HG02763 (cell line): ENCODE measurements at regions not wholly inside any gene's neighbourhood (a gene's known extent, or its start where the extent isn't known, plus 50 kb on each side); places are given as distances from the start of the nearest gene placed in this dataset.

ENCODE experiments used
- ATAC-seq: cut with Tn5 transposase; IDR thresholded peaks from one replicate; pipeline ENCODE4 v1.9.1; 2021; ENCODE audit warnings: mild to moderate bottlenecking, moderate library complexity; ENCODE audit not compliant: unreplicated experiment

DNA sequence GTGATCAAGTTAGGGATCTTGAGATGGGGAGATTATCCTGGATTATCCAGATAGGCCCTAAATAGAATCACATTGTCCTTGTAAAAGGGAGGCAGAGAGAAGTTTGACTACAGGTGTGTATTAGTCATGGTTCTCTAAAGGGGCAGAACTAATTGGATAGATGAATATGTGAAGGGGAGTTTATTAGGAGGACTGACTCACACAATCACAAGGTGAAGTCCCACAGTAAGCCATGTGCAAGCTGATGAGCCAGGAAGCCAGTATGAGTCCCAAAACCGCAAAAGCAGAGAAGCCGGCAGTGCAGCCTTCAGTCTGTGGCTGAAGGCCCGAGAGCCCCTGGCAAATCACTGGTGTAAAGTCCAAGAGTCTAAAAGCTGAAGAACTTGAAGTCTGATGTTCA, 275.8 kb downstream of the KCNS3 start:
- no peak for ATAC-seq

DNA sequence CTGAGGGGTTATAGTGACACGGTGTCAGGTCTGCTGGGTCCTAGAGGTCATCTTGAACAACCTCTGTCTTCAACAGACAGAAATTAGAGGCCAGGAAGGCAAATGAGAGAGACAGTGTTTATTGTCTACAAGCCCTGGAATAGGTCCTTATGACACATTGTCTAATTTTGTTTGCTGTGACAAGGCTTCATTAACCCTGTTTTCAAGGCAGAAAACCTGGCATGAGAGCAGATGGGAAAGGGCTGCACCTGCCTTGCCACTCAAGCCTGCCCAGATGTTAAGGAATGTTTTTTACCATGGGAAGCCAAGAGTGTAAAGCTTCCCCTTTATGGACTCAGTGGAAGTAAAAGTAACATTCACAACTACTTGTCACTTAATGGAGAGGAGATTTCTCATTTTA, 275.3 kb downstream of the KCNS3 start:
- no peak for ATAC-seq

DNA sequence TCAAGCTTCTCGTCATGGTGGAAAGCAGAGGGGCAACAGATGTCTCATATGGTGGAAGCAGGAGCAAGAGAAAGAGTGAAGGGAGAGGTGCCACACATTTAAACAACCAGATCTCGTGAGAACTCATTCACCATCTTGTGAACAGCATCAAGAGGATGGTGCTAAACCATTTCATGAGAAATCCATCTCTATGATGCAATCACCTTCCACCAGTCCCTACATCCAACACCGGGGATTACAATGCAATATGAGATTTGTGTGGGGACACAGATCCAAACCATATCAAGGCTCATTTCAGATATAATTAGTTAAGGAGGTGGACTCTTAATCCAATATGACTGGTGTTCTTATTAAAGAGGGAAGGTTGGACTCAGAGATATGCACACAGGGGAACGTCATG, 272.8 kb downstream of the KCNS3 start:
- ATAC-seq: no peak

DNA sequence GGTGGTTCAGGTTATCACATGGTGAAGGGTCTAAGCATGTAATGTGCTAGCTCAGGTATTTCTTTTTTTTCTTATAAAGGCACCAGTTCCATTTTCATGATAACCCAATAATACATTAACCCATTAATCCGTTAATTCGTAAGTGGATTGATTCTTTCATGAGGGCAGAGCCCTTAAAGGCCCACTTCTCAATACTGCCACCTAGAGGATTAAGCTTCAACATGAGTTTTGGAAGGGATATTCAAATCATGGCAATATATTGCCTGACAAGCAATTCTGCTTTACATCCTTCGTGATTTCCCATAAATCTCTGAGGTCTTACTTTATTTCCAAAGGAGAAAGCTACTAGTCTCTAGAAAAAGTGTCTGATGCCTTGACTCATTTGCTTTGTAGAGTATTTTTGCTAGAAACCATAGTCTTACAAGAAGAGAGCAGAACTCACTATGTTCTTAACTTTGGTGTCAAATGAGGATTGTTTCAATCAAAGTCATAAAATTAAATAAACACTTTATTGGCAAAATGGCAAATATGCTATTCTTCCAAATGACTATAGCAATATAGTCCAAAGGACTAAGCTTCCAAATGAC, 271.3 kb downstream of the KCNS3 start:
- ATAC-seq: no peak

DNA sequence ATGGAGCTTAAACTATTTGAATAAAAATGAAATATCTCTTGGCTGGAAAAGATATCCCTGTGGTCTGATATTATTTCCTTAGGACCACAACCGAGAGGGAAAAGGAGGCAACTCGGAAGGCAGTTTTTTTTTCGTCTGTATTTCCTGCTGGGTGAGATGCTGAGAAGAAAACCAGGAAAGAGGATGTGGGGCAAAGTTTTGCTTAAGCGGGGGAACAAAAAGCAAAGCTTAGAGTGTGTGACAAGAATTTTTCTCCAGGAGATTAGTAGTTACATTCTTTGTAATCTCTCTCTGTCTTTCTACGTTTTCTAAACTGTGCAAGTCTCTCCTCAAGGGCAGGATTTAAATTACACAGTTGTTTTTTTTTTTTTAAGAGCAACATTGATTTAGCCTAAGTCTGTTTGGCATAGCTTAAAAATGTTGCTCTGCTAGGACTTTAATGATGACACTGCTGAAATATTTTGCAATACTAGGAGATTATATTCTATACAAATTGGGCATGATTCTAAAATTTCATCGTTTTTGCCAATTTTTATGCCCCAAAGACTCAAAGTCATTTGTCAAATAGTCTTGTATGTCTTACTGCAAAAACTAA, 258.5 kb downstream of the KCNS3 start:
- ATAC-seq: no peak

DNA sequence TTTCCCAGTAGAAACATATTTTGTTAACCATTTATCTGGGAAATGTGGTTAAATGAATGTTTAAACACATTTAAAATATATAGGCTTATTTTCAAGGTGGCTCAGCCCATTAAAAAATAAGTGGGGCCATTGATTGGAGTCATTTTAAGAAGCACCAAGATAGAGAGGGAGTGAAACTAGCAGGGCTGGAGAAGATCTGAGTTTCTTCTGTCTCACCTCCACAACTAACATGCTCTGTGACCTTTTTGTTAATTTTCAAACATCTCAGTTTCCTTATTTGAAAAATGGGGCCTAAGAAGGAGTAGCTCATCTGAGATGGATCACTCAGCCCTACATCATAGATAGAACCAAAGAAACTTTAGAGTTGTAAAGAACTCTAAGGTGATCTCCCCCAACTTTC, 254.8 kb downstream of the KCNS3 start:
- no peak for ATAC-seq

GRCh38 chr2:18132697-18133096, 254.2 kb downstream of the KCNS3 start:
- no peak for ATAC-seq

GRCh38 chr2:18131761-18132160, 253.3 kb downstream of the KCNS3 start:
- no peak for ATAC-seq

DNA sequence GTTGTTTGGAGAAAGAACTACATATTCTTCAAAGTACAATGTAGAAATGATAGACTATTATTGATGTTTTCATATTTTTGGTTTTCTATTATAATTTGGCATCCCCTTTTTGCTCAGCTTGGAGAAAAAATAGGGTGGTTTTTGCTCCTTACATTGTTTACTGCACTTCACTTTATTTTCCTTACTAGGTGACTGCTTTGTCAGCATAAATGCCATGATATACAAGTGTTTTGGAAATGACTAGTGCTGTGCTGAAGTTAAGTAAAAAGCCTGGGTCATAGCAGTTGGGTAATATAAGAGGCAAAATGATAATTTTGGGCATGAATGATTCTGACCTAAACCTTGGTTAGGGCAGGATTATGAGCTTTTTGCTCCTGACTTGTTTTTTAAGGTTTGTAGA, 250.9 kb downstream of the KCNS3 start:
- no peak for ATAC-seq

DNA sequence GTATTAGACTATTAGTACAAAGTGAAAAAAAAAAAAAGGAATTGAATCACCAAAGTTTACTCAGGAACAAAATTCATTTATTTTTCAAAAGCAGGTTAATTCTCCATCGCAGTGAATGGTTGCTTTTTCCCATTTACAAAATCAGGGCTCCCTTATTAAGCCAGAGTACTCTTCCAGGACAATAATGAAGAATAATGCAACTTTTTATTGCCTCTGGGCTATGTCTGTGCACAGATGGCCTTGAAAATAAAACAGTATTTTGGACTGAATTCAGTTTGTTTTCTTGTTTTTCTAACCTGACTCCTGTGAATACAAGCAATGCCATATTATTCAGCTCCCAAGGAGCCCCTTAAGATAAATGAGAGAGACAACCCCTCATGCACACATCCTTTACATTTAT, 246.8 kb downstream of the KCNS3 start:
- ATAC-seq: no peak

DNA sequence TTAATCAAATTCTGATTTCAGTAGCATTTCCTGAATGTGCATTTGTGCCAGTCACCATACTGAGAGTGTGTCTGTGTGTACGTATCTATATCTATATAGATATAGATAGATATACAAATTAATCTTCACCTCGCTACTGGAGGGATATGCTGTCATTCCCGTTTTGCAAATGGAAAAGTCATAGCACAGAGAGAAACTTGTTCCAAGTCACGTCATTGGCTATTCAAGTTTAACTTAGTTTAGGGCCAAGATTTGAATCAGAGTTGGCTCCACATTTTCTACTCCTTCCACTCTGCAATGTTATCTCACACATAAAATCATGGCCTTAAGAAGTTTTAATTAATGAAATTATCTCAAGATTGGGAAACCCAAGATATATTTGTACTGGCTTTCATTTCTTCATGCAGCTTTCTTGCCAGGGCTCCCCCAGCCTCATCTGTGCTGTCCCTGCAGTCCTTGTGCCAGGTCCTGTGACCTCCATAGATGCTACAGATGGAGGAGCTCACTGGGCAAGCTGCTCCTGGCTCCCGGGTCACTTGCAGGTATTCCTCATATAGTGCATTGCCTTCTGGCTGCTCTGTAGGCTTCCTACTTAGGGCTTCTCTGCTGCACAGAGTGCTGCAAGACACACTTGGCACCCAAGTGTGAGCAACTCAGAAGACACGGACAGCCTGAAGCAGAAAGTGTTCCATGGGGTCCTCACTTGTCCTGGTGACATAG, 245.8 kb downstream of the KCNS3 start:
- no peak for ATAC-seq

- no peak for ATAC-seq
These were observed 245.1 kb downstream of the KCNS3 start for GRCh38 chr2:18123577-18123976.

- ATAC-seq: no peak
These were observed 244.7 kb downstream of the KCNS3 start for GRCh38 chr2:18123211-18123570.

DNA sequence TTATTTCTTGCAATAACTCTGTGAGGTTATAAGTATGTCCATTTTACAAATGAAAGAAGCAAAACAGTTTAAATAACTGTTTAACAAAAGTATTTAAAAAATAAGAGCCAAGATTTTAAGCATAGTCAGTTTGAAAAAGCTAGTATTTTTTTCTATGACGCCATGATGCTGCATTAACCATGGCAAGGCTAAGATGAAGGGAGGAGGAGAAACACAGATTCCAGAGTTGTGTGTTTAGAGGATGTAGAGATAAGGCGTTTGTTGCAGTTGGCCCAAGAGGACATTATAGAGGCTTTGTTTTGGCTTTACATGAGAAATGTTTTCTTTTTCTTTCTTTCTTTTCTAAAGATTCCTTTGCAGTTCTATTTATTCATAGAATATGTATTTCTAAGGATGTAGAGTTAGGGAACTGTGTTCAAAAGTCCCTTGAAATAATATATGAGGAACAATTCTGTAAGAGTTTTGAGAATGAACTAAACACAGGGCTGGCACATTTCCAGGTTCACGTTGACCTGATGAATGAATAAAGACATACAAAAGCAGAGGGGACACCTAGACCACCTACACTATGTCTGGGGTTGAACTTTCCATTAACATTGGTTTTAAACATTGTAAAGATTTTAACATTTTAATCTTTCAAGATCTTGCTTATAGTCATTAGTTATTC, 244.2 kb downstream of the KCNS3 start:
- ATAC-seq: no peak

DNA sequence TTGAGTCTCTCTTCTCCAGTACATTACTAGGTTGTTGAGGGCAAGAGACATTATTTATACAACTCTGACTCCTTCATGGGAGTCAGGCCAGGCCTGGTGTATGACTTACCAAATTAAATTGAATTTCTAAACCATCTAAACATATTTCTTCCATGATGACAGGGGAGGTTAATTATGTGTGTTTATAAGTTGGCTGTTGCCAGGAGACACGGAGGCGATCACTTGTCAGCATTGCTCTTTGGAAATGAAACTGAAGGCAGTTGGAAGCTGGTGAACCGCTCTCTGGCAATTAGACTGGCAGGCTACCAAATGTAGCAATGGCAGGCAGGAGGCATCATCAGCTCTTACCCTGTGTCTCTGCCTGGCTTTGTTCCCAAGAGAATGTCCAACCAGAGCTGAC, 241.4 kb downstream of the KCNS3 start:
- no peak for ATAC-seq

- ATAC-seq: no peak
These were observed 240.2 kb downstream of the KCNS3 start for GRCh38 chr2:18118703-18119102.

DNA sequence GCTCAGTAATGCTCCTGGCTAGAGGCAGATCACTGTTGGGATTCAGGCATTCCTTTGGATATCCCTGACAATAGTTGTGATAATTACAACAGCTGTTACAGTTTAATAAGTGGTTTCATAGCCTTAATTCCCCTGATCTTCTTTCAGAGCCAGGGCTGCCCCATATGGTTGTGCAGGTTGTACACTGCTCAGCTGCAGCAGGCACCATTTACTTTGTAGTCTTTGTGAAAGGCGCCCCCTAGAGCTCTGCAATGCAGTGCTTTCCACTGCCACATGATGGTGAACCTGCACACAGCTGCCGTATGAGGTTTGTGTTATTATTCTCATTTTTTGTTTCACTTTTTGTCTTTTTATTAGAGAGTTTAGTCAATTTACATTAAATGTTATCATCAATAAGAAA, 239.1 kb downstream of the KCNS3 start:
- ATAC-seq: peak; percentile 72

DNA sequence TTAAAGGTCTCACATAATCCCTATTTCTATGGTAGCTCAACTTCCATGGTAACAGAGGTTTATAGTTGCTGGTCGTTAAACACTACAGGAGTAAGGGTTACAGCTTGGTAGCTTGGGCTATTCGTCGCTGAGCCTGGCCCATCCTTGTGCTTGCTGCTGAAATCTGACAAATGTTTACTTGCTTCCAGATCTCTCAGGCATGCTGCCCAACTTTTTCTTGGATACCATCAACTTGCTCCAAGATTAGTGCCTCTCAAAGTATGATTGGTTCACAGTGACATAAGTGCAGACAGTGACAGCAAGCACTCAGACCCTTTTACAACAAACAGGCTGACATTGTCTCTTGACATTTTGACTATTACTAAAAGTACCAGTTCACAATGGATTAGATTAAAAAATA, 231.8 kb downstream of the KCNS3 start:
- no peak for ATAC-seq

DNA sequence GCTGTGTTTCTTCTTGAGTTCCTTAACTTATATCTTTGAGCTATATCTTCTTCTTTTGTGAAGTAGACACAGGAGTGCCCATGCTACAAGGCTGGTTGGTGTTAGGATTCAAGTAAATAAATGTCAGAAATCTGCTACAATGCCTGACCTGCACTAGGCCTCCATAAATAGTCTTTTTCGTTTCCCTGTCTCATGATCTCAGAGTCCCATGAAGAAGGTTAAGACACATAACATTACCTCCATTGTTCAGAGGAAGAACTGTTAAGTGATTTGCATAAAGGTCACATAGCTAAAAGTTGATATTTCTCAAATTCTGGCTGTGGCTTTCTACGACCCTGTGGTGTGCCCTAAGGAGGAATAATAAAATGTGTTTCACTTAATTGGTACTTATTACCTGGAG, 228.4 kb downstream of the KCNS3 start:
- ATAC-seq: no peak

DNA sequence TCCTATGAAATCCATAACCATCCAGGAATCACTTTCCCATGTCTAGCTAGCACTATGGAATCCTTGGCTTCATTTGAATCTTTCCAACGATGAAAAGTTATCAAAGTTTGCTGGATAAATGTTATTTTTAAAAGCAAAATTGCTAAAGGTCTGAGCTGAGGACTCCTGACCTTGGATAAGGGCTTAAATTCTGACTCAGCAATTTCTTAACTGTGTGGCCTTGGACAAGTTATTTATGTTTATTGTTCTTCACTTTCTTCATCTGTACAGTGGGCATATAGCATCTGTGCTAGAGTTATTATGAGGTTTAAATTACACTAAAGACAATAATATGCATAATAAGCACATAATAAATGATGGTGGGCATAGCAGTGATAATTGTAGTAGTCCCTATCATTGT, 227.5 kb downstream of the KCNS3 start:
- ATAC-seq: no peak

GRCh38 chr2:18104595-18105224, 226.2 kb downstream of the KCNS3 start:
- ATAC-seq: no peak
